Hematopoietic multipotent progenitor cell treated with erythropoietin and hydrocortisone succinate and interleukin-3 and kit ligand, for 6 days (in vitro differentiated cells): ENCODE measurements at regions not wholly inside any gene's neighbourhood (a gene's known extent, or its start where the extent isn't known, plus 50 kb on each side); places are given as distances from the start of the nearest gene placed in this dataset.
A peak's percentile ranks its signal among the peaks of the same experiment; 100 is the strongest.

Source experiments
- DNase-seq: peaks from one replicate; pipeline ENCODE4 v3.0.0-alpha.2; 2015

- DNase-seq, result peak; percentile 40
Measured at GRCh38 chr20:40265825-40266533, 423.1 kb downstream of the MAFB start.

DNA sequence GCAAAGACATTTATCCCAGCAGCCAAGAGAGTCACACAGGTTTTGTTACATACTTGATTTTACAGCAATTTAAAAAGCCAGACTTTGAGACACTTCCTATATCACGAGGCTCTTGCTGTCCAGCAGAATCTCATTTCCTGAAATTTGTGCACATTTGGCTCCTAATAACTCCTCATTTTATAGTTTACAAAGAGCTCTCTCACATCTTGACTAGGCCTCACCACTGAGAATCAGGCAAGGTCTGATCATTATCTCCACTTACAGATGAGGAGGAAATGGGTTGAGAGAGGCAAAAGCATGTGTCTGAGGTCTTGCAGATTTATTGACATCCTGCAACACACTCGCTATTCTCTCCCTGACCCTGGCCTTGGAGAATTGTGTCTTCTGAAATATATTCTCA, 426.8 kb downstream of the MAFB start:
- DNase-seq, result no peak

- DNase-seq, result no peak
Measured at GRCh38 chr20:40258931-40259330, 430.1 kb downstream of the MAFB start.

GRCh38 chr20:40257763-40258162, 431.3 kb downstream of the MAFB start:
- DNase-seq, result no peak

DNA sequence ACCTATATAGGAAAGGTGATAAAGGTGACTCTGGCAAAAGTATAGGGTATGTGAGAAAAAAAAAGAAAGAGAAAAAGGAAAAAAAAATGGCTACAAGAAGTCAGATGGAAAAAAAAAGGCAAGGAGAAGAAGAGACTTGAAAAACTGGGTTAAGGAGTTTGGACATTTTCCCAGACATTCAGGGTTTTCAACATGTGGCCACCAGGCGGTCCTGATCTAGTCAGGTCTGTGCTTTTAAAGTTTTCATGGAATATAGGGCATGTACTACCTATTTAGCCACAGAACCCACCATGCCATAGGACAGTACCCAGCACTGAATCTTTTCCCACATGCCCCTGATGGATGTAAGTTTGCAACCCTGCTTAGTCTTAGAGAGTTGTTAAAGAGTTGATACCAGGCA, 433.7 kb downstream of the MAFB start:
- DNase-seq, result no peak

GRCh38 chr20:40254023-40254772, 434.8 kb downstream of the MAFB start:
- DNase-seq, result no peak

- DNase-seq, result peak; percentile 34
Measured at GRCh38 chr20:40251284-40251932, 437.6 kb downstream of the MAFB start.

- no peak for DNase-seq
Measured at GRCh38 chr20:40249805-40250204, 439.2 kb downstream of the MAFB start.

- no peak for DNase-seq
Measured at GRCh38 chr20:40245829-40246228, 443.2 kb downstream of the MAFB start.

- DNase-seq, result no peak
Measured at GRCh38 chr20:40244286-40244685, 444.8 kb downstream of the MAFB start.

DNA sequence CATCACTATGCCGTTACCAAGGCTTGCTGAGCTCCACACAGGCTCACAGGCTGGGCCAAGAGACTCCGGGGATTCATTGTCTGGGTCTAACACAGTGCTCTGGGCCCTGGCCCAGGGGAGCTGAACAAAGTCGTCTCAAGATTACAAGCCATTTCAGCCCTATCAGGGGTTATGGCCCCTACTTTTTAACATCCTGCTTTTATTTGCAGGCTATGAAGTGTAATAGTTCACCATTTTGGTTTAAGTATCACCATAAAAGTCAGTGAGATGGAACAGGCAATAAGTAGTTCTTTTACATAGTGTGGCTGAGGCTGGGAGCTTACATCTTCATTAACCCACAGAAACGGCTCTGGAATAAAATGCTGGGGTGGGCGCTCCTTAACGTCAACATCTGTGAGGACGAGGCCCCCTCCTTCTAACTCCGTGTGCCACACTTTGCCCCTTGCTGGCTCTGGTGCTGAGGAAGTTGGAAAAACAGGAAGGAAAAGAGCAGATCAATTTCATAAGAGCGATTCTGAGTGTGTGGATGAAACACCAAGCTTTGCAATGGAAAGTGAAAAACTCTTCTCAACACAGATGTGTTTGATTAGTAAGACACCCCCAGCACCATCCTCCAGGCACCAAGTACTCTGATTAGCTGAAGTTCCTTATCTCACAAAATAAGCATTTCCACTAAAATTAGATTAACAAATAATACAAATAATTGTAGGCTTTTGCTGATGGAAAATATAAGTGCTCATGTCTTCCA, 447.3 kb downstream of the MAFB start:
- DNase-seq, result no peak

DNA sequence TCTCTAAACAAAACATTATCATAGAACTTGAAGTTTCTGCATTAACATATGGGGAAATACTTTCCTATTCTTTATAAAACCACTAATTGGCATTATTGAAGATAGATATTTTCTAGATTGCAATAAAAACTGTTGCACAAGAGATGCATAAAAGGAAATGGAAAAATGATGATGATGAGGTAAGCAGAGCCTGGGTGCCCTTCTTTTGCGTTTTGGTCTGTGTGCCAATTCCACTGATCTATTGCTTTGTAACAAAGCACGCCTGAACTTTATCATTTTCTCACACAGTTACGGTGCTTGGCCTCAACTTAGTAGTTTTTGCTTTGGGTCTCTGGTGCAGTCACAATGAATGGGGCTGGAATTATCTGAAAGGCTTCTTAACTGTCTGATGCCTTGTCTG, 450.5 kb downstream of the MAFB start:
- no peak for DNase-seq

GRCh38 chr20:40234593-40234992, 454.4 kb downstream of the MAFB start:
- no peak for DNase-seq

- no peak for DNase-seq
Measured at GRCh38 chr20:40233406-40233805, 455.6 kb downstream of the MAFB start.

DNA sequence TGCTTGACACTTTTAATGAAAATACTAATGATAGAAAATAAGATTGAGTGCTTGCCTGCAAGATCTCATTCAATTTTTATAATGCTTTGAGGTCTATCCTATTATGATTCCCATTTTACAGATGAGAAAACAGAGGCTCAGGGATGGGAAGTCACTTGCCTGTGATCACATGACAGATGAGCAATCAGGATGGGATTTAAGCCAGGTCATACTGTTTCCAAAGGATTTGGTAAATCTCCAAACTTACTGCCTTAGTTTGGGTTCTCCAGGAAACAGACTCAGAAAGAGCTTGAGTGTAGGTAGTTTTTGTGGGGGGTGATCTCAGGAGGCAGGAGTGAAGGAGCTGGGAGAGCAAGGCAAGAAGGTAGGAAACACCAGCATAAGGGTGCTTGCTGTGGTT, 456.3 kb downstream of the MAFB start:
- DNase-seq, result no peak

- DNase-seq, result no peak
Measured at GRCh38 chr20:40232273-40232672, 456.8 kb downstream of the MAFB start.

DNA sequence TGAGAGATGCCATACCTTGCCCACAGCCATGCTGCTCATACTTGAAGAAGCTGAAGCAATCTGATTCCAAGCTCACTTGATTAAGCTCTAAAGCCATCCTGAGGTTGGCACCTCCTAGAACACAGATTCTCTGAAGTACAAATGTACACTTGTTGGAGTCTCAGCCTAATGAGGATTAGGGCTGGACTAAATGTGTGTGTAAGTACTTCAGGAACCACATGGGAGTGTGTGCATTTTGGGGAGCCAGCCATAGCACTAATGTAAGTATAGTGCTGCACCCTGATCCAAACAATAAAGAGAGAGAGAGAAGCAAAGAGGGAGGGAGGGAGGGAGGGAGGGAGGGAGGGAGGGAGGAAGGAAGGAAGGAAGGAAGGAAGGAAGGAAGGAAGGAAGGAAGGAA, 458.6 kb downstream of the MAFB start:
- no peak for DNase-seq

GRCh38 chr20:40225596-40225995, 463.4 kb downstream of the MAFB start:
- no peak for DNase-seq

GRCh38 chr20:40223810-40224209, 465.2 kb downstream of the MAFB start:
- DNase-seq, result no peak

DNA sequence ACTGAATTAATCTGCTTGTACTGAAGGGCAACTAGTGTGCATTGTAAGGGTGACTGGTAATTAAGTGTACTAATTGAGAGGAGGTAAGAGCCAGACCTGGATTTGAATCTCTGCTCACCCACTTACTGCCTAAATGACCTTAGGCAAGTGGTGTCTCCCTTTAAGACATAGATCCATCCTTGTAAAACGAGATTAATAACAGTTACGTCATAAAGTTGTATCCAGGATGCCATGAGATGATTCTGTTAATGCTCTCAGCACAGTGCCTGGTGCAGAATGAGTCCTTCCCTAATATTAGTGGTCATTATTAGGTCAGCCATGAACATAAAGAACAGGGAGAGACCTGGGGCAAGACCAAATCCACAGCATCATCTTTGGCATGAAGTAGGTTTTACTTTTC, 470.1 kb downstream of the MAFB start:
- DNase-seq, result no peak

DNA sequence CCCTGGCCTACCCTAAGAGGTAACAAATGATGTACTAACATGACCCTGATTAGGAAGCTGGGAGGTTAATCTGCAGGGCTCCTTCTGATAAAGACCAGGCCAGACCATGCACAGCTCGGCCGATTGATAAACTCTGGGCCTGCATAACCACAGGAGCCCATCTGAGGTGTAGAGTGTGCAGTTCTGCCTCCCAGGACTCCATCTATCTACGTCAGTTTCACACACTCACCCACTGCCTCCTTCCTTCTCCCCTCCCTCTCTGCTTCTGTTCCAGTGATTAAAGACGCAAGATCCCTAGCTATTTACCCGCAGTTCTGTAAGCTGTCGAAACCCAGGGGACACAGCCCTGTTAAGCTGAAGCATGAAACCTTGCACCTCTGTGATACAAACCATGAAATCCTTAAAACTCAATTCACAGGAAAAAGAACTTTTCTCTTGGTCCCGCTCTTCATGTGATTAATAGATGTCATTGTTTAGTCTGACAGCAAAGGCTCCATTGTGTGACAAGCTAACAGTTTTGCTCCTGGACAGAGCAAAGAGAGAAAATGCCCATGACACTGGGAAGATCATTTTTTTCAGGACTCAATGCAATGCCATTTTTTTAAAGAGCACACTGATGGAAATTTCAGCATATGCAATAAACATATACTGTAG, 470.6 kb downstream of the MAFB start:
- no peak for DNase-seq

GRCh38 chr20:40207655-40208054, 481.4 kb downstream of the MAFB start:
- DNase-seq, result no peak

DNA sequence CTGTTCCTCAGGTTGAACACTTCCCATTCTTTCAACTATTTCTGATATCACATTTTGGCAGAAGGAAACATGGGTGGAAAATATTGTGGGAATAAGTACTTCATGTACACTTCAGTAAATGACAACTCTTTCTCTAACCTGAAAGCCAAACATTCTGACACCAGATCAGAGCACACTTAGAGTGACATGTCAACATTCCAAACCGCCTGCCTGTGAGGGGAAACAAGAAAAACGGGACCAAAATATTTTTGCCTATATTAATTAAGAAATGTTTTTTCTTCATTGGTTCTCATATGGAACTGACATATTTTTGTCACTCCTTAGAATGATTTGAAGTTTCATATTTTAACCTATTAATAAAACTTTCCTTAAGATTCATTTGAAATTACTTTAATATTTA, 483.1 kb downstream of the MAFB start:
- no peak for DNase-seq
